NCI-H748 (cell line): ENCODE measurements at regions not wholly inside any gene's neighbourhood (a gene's known extent, or its start where the extent isn't known, plus 50 kb on each side); places are given as distances from the start of the nearest gene placed in this dataset.

Experiments
- DNase-seq: peaks from one replicate; lab custom pipeline; 2025; ENCODE audit not compliant: unreplicated experiment; lab: John Stamatoyannopoulos, UW

GRCh38 chr15:88321271-88321670, 64.7 kb upstream of the NTRK3 start:
- DNase-seq, result no peak

GRCh38 chr15:88316586-88316985, 60.0 kb upstream of the NTRK3 start:
- DNase-seq, result no peak

- no peak for DNase-seq
Observed at GRCh38 chr15:88315221-88315878, 58.8 kb upstream of the NTRK3 start.

GRCh38 chr15:88312941-88313579, 56.5 kb upstream of the NTRK3 start:
- no peak for DNase-seq

GRCh38 chr15:88309363-88309762, 52.8 kb upstream of the NTRK3 start:
- DNase-seq, result no peak

- DNase-seq, result no peak
Observed at GRCh38 chr15:88307344-88307743, 50.8 kb upstream of the NTRK3 start.
